DND-41 (cell line): ENCODE measurements at regions not wholly inside any gene's neighbourhood (a gene's known extent, or its start where the extent isn't known, plus 50 kb on each side); places are given as distances from the start of the nearest gene placed in this dataset.

Source experiments
- CTCF ChIP-seq: IDR thresholded peaks from 2 replicates; pipeline ENCODE4 v1.5.1; 2012; ENCODE audit warnings: borderline replicate concordance, low read length, moderate library complexity, mild to moderate bottlenecking; ENCODE audit not compliant: poor library complexity, severe bottlenecking; ENCODE audit errors: extremely low read depth
- EZH2 ChIP-seq: IDR thresholded peaks from 3 replicates; pipeline ENCODE4 v1.6.1; 2012; ENCODE audit warnings: borderline replicate concordance, low read depth, mild to moderate bottlenecking, moderate library complexity, low read length, inconsistent platforms; ENCODE audit not compliant: severe bottlenecking

- TF ChIP-seq CTCF (no peak), EZH2 (no peak)
These were observed 216.9 kb upstream of the RAB6C start for GRCh38 chr2:129762386-129763189.
